Fibroblast of the aortic adventitia (primary cell): ENCODE measurements at regions not wholly inside any gene's neighbourhood (a gene's known extent, or its start where the extent isn't known, plus 50 kb on each side); places are given as distances from the start of the nearest gene placed in this dataset.

Source experiments
- DNase-seq: peaks from one replicate; pipeline ENCODE4 v3.0.0-alpha.2; 2010; ENCODE audit warnings: low read depth
- H3K4me3 ChIP-seq: 2 replicates; pipeline ENCODE4 v1.5.1; 2011; ENCODE audit warnings: low read depth, mild to moderate bottlenecking, control low read depth, low read length, moderate library complexity
- TF ChIP-seq, protein P1 (sequence below): IDR thresholded peaks from 2 replicates; pipeline ENCODE4 v1.5.1; 2011; ENCODE audit warnings: mild to moderate bottlenecking, low read length, control low read depth, inconsistent platforms; ENCODE audit not compliant: insufficient read depth

DNA sequence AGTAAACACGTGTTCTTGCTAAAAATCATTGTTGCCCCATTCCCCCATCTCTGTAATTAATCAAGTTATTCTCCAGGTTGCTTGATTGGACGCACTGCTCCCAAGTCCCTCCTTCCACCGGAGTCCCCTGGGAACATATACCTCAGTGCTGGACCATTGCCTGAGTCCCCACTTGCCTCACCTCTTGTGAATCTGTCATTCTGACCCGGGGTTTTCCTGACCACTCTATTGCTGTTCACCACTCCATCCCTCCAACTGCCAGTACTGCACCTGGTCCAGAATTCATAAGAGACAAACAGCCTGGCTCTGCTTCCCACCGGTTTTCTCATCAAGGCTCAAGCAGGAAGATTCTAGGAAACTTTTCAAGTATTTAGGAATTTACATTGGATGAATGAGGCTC, 555.9 kb downstream of the VRK1 start:
- TF ChIP-seq, protein P1, sequence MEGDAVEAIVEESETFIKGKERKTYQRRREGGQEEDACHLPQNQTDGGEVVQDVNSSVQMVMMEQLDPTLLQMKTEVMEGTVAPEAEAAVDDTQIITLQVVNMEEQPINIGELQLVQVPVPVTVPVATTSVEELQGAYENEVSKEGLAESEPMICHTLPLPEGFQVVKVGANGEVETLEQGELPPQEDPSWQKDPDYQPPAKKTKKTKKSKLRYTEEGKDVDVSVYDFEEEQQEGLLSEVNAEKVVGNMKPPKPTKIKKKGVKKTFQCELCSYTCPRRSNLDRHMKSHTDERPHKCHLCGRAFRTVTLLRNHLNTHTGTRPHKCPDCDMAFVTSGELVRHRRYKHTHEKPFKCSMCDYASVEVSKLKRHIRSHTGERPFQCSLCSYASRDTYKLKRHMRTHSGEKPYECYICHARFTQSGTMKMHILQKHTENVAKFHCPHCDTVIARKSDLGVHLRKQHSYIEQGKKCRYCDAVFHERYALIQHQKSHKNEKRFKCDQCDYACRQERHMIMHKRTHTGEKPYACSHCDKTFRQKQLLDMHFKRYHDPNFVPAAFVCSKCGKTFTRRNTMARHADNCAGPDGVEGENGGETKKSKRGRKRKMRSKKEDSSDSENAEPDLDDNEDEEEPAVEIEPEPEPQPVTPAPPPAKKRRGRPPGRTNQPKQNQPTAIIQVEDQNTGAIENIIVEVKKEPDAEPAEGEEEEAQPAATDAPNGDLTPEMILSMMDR = no peak
- DNase-seq = no peak
- no peak overlapping the region for H3K4me3 ChIP-seq

DNA sequence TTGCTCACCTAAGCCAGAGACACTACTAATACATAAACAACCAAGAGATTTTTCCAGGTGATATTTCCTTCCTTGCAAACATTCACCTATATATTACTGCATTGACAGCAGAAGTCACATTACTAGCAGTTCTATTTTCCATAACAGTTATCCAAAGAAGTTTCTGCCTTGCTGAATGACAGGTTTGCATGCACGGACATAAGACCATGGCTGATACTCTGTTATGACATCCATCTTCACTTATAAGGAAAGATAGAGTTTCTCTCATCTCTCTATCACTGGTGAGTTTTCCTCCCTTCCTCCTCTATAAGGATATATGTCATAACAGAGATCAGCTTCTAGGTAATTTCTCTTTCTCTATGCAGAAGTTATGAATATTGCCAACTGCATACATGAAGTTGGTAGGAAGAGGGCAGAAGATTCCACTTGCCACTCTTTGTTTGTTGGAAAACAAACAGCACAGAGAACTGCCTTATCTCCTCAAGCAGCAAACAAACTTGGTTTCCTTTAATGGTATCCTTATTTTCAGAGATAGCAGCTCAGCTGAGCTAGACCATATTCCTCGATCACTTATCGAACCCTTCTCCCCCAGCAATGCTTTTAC, 557.0 kb downstream of the VRK1 start:
- no peak for DNase-seq
- TF ChIP-seq, protein P1 = no peak
- H3K4me3 ChIP-seq = no peak overlapping the region

DNA sequence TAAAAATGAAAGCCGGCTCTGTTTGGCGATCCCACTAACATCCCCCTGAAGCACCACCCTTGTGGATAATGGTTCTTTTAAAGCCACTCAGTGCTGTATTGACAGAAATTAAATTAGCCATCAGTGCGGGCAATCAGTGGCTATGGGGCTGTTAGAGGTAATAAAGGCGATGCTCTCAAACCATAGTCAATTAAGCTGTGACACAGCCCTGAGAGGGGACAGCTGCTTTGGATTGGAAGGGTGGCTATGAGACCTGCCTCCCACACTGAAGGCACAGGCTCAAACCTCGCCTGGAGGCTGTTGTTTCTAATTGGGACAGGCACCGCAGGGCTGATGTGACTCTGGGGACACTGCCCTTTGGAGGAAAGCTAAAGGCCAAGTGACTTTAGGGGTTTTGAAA, 562.2 kb downstream of the VRK1 start:
- DNase-seq = no peak
- H3K4me3 ChIP-seq = no peak overlapping the region
- TF ChIP-seq, protein P1 = no peak

DNA sequence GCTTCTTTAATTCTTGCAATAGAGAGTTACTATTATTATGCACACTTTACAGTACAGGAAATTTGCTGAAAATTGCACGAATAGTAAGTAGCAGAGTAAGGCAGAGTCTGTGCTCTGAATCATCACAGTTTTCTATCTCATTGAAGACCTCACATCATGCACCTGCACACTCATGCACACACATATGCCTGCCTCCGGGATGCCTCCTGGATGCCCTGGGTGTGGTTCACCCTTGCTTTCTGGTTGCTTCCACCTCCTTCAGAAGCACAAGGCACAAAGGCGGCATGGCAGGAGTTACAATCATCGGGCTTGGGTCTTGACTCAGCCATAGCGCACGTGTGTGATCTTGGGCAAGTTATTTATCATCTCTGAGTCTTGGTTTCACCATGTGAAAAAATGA, 564.0 kb downstream of the VRK1 start:
- DNase-seq = no peak
- no peak overlapping the region for H3K4me3 ChIP-seq
- TF ChIP-seq, protein P1 = no peak

DNA sequence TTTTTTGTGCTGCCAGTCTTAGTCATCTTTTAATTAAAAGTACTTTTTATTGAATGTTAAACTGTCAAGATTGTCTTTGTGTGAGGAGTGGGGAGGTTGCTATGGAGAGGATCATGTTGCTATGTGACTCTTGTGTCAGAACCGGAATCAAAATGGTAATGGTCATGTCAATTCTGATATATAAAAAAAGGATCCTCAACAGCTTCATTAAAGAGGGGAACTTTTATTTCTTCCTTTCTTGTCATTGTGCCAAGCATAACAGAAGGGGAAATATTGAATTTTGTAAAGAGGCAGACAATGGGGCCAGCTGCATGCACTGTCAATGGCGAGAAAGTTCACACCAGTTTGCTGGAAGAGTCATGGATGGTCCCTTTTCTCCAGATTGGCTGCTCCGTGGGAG, 564.8 kb downstream of the VRK1 start:
- TF ChIP-seq, protein P1 = no peak
- no peak for DNase-seq

DNA sequence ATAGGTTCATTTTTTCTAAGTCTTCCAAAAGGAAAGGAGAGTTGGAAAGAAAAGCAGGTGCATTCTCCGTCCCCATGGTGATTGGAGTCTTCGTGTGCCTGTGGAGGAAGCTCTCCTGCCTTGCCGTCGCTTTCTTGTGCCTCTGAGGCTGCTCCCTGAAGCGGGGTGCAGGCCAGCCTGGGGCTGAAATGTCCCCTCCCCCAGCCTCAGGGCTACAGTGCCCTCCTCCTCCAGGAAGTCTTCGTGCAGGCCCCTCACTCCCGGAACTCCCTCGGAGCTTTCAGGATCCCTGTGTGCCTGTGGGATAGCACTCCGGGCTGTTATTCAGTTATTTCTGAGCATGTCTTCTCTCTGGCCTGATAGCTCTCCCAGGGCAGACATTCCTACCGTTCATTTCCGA, 569.2 kb downstream of the VRK1 start:
- TF ChIP-seq, protein P1 = no peak
- no peak for DNase-seq

More for the DNA sequence above, 564.8 kb downstream of the VRK1 start:
- no peak overlapping the region for H3K4me3 ChIP-seq

DNA sequence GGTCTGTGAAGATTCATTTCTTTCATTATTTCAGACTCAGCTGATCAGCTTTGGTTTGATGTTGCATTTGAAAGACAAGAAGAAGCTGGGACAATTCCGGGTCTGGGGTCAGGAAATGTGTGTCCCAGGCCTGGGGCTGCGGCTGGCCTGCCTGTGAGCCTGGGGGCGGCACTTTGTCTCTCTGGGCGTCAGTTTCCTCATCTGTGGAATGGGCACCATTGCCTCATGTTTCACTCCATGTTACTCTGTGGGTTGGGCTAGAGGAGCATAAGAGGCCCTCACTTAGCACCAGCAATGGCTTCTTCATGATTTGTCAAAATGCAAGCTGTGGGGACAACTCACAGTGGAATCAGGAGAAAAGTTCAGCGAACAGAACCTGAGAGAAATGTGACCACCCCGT, 570.1 kb downstream of the VRK1 start:
- no peak for DNase-seq
- no peak overlapping the region for H3K4me3 ChIP-seq
- TF ChIP-seq, protein P1 = no peak

More for the DNA sequence above, 569.2 kb downstream of the VRK1 start:
- H3K4me3 ChIP-seq = no peak overlapping the region
